ENCODE measurements at regions not wholly inside any gene's neighbourhood (a gene's known extent, or its start where the extent isn't known, plus 50 kb on each side); places are given as distances from the start of the nearest gene placed in this dataset.

- no peak for DNase-seq
Observed at GRCh38 chr16:56087626-56088025, 103.7 kb upstream of the GNAO1 start.

GRCh38 chr16:56081371-56081770, 109.9 kb upstream of the GNAO1 start:
- no peak for DNase-seq

- DNase-seq, result peak; percentile 93
Observed at GRCh38 chr16:56075732-56076388, 115.4 kb upstream of the GNAO1 start.

DNA sequence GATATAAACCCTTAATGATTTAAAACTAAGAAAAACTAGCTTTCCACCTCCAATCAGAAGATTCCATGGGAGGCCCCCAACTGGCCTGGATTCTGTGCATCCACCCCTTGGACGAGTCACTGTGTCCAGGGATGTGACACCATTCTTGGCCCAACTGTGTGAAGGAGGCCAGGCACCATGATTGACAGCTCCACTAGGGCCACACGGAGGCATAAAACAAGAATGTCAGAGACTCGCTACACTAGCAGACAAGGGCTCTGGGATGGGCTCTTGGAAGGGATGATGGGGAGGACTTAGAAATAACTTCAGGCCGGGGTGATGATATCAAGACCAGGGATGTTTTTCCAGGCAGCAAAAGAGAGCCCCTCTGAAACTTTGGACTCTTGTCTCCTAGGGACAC, 117.8 kb upstream of the GNAO1 start:
- DNase-seq, result no peak

- DNase-seq, result no peak
Observed at GRCh38 chr16:56072096-56072495, 119.2 kb upstream of the GNAO1 start.

DNA sequence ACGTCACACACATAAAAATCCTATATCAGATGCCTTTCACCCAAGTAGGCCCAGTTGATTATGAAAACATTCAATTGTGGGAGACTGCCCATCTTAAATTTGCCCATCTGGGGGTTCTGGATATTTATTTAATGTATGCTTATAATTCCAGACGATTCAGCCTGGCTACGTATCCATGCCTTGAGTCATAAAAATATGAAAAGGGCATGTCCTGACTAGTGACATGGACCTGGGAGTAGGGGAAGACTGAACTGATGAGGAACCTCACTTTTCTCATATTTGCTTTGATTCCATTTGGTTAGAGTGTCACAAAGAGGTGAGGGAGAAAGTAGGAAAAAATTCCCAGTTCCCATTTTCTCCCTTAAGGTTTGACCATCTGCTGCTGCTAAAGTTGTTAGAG, 122.5 kb upstream of the GNAO1 start:
- DNase-seq, result no peak

GRCh38 chr16:56068314-56068713, 123.0 kb upstream of the GNAO1 start:
- DNase-seq, result no peak

- DNase-seq, result no peak
Observed at GRCh38 chr16:56067406-56067805, 123.9 kb upstream of the GNAO1 start.

- DNase-seq, result no peak
Observed at GRCh38 chr16:56066617-56067016, 124.7 kb upstream of the GNAO1 start.

DNA sequence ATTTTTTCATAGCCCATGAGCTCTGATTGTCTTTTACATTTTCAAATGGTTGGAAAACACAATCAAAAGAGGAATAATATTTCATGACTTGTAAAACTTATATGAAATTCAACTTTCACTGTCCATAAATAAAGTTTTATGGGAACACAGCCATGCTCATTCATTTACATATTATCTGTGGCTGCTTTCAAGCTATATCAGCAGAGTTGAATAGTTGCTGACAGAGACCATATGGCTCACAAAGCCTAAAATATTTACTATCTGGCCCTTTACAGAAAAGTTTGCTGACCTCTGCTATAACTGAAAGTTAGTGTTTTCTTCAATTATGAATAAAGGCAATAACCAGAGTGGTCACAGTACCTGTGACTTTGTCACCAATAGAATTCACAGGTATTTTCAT, 128.2 kb upstream of the GNAO1 start:
- DNase-seq, result no peak

- DNase-seq, result peak; percentile 62
Observed at GRCh38 chr16:56057151-56057550, 134.1 kb upstream of the GNAO1 start.

DNA sequence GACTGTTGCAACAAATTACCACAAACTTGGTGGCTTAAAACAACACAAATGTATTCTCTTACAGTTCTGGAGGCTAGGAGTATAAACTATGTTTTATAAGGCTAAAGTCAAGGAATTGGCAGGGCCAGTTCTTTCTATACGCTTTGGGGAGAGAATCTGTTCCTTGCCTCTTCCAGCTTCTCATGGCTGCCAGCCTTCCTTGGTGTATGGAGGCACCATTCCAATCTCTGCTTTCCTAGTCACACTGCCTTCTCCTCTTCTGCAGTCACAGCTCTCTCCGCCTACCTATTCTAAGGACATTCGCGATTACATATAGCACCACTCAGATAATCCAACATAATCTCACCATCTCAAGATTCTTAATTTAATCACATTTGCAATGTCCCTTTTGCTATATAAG, 140.4 kb upstream of the GNAO1 start:
- no peak for DNase-seq

DNA sequence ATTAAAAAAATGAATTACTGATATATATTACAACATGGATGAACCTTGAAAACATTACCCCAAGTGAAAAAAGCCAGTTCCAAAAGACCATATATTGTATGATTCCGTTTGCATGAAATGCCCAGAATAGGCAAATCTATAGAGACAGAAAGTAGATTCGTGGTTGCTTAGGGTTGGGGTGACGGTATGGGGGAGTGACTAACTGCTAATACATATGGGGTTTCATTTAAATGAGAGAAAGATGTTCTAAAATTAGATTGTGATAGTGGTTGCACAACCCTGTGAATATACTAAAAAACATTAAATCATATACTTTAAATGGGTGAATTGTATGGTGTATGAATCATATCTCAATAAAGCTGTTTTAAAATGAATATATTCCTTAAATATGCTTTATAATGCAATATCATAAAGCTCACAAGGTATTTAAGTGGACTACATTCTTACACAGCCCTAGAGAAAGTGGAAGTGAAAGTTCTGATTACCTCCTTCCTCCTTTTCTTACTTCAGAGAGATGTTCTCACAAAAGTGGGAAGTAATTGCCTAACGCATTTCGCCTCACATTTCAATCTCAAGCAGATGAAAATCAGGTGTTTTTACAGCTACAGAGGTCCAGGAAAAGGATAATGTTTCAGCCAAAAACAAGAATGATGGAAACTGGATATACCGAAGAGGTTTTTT, 142.7 kb upstream of the GNAO1 start:
- DNase-seq, result no peak

- peak; percentile 67 for DNase-seq
Observed at GRCh38 chr16:56047307-56048234, 143.7 kb upstream of the GNAO1 start.

- DNase-seq, result no peak
Observed at GRCh38 chr16:56042416-56042815, 148.9 kb upstream of the GNAO1 start.

- peak; percentile 50 for DNase-seq
Observed at GRCh38 chr16:56041556-56042140, 149.6 kb upstream of the GNAO1 start.

GRCh38 chr16:56038564-56039098, 152.7 kb upstream of the GNAO1 start:
- no peak for DNase-seq

GRCh38 chr16:56032072-56032471, 156.9 kb upstream of the CES5A start:
- no peak for DNase-seq

DNA sequence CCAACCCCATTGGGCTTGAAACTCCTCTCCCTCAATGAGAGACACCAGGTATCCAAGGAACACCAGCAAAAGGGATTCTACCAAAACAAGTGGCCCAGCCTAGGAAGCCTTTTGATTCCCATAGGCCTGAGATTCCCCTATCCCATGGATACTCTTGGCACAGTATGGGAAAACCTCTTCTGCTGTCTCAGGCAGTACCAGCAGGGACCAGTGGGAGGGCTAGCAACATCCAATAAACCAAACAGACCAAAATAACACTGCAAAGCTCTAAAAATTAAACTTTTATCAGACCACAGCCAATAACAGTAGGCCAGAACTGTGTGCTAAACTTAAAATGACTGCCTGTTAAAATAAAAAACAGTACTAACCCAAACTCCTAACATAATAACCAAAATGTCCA, 153.9 kb upstream of the CES5A start:
- no peak for DNase-seq

- no peak for DNase-seq
Observed at GRCh38 chr16:56022818-56023217, 147.6 kb upstream of the CES5A start.

DNA sequence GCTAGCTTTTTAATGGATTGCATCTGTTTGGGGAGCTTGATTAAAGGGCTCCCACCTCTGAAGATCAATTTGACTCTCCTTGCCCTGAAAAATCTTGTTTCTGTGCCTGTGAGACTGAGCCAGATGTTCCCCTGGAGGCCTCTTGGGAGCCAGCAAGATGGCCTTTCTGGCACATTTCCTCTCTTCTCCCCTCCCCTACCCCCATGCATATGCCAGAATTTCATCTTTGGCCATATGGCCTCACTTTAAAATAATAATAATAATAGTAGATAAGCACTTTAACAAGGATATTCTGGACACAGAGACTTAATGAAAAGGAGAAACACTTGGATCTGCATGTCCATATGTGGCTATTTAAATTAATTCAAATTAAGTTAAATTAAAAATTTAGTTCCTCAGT, 144.1 kb upstream of the CES5A start:
- peak; percentile 94 for DNase-seq

DNA sequence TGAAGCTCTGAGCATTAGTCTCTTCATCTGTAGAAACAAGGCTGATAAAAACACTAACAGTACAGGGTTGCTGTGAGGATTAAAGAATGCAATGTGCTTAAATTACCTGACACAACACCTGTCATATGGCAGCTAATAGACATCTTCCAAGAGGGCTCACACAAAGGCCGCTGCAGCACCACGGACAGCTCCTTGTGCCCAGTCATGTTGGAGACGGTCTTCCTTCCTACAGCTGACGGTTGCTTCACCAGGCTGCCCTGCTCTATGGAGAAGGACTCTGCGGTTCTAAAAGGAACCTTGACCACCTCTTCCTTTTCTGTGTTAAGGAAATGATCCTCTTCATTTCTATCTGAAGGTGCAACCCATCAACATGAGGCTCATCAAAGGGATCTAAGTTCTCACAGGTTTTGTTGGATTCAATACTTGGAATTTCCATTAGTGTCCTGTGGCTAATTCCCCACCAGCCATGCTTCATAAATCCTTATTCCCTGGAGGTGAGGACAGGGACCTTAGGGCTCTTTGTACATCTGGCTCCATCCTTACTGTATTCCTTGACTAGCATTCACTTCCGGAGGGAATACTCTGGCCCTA, 138.9 kb upstream of the CES5A start:
- DNase-seq, result peak; percentile 56

- DNase-seq, result no peak
Observed at GRCh38 chr16:56012482-56012811, 137.3 kb upstream of the CES5A start.
